Peyer's patch (tissue), 4 donors: ENCODE measurements at regions not wholly inside any gene's neighbourhood (a gene's known extent, or its start where the extent isn't known, plus 50 kb on each side); places are given as distances from the start of the nearest gene placed in this dataset.

Experiments
- DNase-seq, 3 donors: peaks; one replicate each; pipeline ENCODE4 v3.0.0-alpha.2; 2017 to 2019
- H3K27ac ChIP-seq, 4 donors: fragments of 200-600 bp; sonication (generic); one replicate each; pipeline ENCODE4 v1.5.1; 2016 to 2019
- H3K27me3 ChIP-seq, 2 donors: fragments of 200-600 bp; sonication (generic); one replicate each; pipeline ENCODE4 v1.5.1; 2019
- H3K36me3 ChIP-seq, 3 donors: fragments of 200-600 bp; sonication (generic); one replicate each; pipeline ENCODE4 v1.5.1; 2016 to 2019
- H3K4me1 ChIP-seq, 4 donors: fragments of 200-600 bp; sonication (generic); one replicate each; pipeline ENCODE4 v1.5.1; 2016 to 2019
- H3K4me3 ChIP-seq, 4 donors: fragments of 200-600 bp; sonication (generic); 1 replicate in 3 of 4; 2 replicates in 1 of 4; pipeline ENCODE4 v1.5.1; 2016 to 2019; ENCODE audit warnings: mild to moderate bottlenecking in 1 of 4
- H3K9me3 ChIP-seq, 4 donors: fragments of 200-600 bp; sonication (generic); one replicate each; pipeline ENCODE4 v1.5.1; 2016 to 2019; ENCODE audit warnings: mild to moderate bottlenecking in 1 of 4
- POLR2A ChIP-seq, 2 donors: fragments of 450-650 bp; IDR thresholded peaks; one replicate each; pipeline ENCODE4 v1.5.1; 2017; ENCODE audit warnings: antibody characterized with exemption in 2 of 2, mild to moderate bottlenecking in 2 of 2, moderate library complexity in 2 of 2
- TF ChIP-seq, protein P1 (sequence below), 6 experiments: fragments of 450-650 bp in 4 of 6; fragments of 200-600 bp in 2 of 6; sonication (generic) in 1 of 6; IDR thresholded peaks; one replicate each; pipeline ENCODE4 v1.5.1; 2017 to 2019; ENCODE audit warnings: antibody characterized with exemption in 6 of 6, mild to moderate bottlenecking in 3 of 6, moderate library complexity in 1 of 6

DNA sequence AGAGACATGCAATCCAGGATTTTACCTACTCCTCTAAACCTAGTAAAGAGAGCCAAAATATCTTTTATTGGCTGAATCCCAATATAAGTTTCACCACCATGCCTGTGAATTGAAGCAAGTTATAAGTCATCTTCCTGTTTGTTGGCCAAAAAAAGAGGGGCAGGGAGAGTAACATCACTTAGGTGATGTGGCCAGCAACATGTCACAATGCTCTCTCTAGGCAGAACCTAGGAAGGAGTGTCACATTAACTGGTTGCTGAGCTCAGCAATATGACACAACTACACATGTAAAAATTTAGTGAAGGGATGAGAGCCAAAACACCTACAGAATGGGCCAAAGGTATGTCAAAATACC is 895.9 kb upstream of the AMELY start:
- H3K27ac ChIP-seq, result no peak overlapping the region
- no peak overlapping the region for H3K4me3 ChIP-seq
- H3K9me3 ChIP-seq, result no peaks in the 10 kb centered on the region
- no peaks in the 10 kb centered on the region for H3K4me1 ChIP-seq
- H3K27me3 ChIP-seq, result no peaks in the 10 kb centered on the region
- no peaks in the 10 kb centered on the region for H3K36me3 ChIP-seq
- TF ChIP-seq, protein P1, sequence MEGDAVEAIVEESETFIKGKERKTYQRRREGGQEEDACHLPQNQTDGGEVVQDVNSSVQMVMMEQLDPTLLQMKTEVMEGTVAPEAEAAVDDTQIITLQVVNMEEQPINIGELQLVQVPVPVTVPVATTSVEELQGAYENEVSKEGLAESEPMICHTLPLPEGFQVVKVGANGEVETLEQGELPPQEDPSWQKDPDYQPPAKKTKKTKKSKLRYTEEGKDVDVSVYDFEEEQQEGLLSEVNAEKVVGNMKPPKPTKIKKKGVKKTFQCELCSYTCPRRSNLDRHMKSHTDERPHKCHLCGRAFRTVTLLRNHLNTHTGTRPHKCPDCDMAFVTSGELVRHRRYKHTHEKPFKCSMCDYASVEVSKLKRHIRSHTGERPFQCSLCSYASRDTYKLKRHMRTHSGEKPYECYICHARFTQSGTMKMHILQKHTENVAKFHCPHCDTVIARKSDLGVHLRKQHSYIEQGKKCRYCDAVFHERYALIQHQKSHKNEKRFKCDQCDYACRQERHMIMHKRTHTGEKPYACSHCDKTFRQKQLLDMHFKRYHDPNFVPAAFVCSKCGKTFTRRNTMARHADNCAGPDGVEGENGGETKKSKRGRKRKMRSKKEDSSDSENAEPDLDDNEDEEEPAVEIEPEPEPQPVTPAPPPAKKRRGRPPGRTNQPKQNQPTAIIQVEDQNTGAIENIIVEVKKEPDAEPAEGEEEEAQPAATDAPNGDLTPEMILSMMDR (IDR thresholded peaks at IDR 0.05), result no peak
- TF ChIP-seq POLR2A (IDR thresholded peaks at IDR 0.05), result no peak
- no peak for DNase-seq

DNA sequence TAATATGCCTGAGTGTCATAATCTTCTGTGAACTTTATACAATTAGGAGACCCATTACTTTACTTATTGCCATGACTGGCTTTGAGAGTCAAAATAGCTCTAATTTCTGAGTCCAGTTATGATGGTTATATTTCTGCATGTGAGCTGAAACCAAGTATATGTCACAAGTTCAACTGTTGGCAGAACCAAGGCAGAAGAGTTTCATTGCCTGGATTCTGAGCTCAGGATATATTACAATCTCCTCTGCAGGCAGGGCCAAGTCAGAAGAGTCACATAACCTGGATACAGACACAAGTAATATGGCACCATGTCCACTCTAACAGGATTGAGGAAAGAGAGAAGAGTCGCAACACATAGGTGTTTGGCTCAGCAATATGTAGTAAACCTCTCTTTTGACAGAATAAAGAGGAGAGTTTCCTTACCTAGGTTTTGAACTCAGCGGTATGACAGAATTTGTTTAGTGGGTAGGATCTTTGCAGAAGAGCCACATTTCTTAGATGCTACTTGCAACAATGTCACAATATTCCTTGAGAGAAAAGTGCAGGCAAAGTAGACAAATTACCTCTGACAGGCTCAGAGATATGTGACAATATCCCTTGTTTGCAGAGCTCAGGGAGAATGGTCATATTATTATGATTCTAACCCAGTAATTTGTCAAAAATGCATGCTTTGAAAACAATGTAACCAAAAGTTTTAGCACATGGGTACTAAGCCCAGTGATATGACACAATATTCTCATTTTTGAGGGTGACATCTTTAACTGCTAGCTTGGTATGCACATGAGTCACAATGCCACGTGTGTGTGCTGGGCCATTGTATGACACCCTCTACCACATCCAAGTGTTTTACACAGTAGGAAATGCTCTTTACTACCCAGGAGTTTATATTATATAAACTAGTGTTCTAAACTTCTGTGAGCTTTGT is 895.3 kb upstream of the AMELY start:
- Histone ChIP-seq H3K27ac (no peak overlapping the region), H3K4me1 (no peaks in the 10 kb centered on the region), H3K36me3 (no peaks in the 10 kb centered on the region), H3K4me3 (no peak overlapping the region), H3K27me3 (no peaks in the 10 kb centered on the region), H3K9me3 (no peaks in the 10 kb centered on the region)
- TF ChIP-seq, protein P1 (IDR thresholded peaks at IDR 0.05), result no peak
- TF ChIP-seq POLR2A (IDR thresholded peaks at IDR 0.05), result no peak
- no peak for DNase-seq

DNA sequence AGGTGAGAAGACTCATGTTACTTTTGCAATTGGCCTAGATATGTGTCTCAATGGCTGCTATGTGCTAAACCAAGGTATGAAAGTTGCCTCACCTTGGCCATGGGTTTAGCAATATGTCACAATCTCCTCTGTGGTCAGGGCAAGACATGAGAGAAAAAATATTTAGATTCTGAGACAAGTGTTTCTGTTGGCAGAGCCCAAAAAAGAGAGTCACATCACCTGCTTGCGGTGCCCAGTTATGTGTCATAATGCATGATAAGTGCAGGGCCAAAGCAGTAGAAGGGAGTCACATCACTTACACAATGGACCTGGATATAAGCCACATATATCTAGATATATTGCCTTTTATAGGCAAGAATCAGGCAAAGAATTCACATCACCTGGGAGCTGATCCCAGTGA is 894.1 kb upstream of the AMELY start:
- TF ChIP-seq, protein P1 (IDR thresholded peaks at IDR 0.05), result no peak
- TF ChIP-seq POLR2A (IDR thresholded peaks at IDR 0.05), result no peak
- H3K4me3 ChIP-seq, result no peak overlapping the region
- H3K36me3 ChIP-seq, result no peaks in the 10 kb centered on the region
- no peak overlapping the region for H3K27ac ChIP-seq
- no peaks in the 10 kb centered on the region for H3K27me3 ChIP-seq
- no peaks in the 10 kb centered on the region for H3K9me3 ChIP-seq
- no peaks in the 10 kb centered on the region for H3K4me1 ChIP-seq
- DNase-seq, result no peak

DNA sequence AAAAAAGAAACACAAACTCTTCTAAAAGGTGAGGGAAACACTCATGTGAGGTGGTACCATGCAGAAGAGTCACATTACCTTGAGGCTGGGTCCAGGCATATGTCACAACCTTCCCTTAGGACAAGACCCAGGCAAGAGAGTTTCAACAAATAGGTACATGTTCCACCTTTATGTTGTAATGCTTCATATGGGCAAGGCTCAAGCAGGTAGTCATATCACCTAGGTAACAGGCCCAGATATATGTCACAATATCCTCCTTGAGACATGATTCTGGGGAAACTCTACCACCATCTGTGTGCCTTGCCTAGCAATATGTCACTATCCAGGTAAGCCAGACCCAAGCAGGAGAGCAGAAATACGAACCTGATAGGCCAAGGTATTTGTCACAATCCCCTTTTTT is 892.2 kb upstream of the AMELY start:
- Histone ChIP-seq H3K27me3 (no peaks in the 10 kb centered on the region), H3K9me3 (no peaks in the 10 kb centered on the region), H3K36me3 (no peaks in the 10 kb centered on the region), H3K27ac (no peak overlapping the region), H3K4me1 (no peaks in the 10 kb centered on the region), H3K4me3 (no peak overlapping the region)
- DNase-seq, result no peak
- no peak for TF ChIP-seq POLR2A (IDR thresholded peaks at IDR 0.05)
- TF ChIP-seq, protein P1 (IDR thresholded peaks at IDR 0.05), result no peak

DNA sequence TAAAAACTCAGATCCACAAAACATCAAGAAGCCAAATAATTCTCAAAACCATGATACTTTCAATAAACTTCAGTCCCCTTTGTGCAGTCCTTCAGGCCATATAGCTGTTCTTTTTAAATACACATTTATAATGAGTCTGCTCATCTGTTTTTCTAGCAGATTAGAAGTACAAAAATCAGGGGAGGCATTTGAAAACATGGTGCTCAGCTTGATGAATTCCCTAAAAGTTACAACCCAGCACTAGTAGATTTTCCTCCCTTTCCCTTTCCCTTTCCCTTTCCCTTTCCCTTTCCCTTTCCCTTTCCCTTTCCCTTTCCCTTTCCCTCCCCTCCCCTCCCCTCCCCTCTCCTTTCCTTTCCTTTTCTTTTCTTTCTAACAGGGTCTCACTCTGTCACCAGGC is 884.6 kb upstream of the AMELY start:
- no peak for TF ChIP-seq POLR2A (IDR thresholded peaks at IDR 0.05)
- TF ChIP-seq, protein P1 (IDR thresholded peaks at IDR 0.05), result no peak

More for the DNA sequence above, 884.6 kb upstream of the AMELY start:
- H3K4me3 ChIP-seq, result no peak overlapping the region
- H3K27me3 ChIP-seq, result no peaks in the 10 kb centered on the region
- H3K27ac ChIP-seq, result no peak overlapping the region
- no peaks in the 10 kb centered on the region for H3K36me3 ChIP-seq
- no peaks in the 10 kb centered on the region for H3K9me3 ChIP-seq
- H3K4me1 ChIP-seq, result no peaks in the 10 kb centered on the region
- DNase-seq, result no peak
